SK-N-MC (cell line): ENCODE measurements at regions not wholly inside any gene's neighbourhood (a gene's known extent, or its start where the extent isn't known, plus 50 kb on each side); places are given as distances from the start of the nearest gene placed in this dataset.

ENCODE experiments used
- DNase-seq: peaks from one replicate; pipeline ENCODE4 v3.0.0-alpha.2; 2011; ENCODE audit warnings: low read depth, low spot score
- H3K27ac ChIP-seq: fragments of 200-600 bp; sonication (generic); 2 replicates; pipeline ENCODE4 v1.5.1; 2016; ENCODE audit warnings: mixed run types
- H3K36me3 ChIP-seq: fragments of 200-600 bp; sonication (generic); 2 replicates; pipeline ENCODE4 v1.6.1; 2017; ENCODE audit warnings: antibody characterized with exemption, low read length, mixed read lengths; ENCODE audit not compliant: insufficient read depth
- H3K4me3 ChIP-seq: fragments of 200-600 bp; sonication (generic); 2 replicates; pipeline ENCODE4 v1.5.1; 2016
- H3K9ac ChIP-seq: fragments of 200-600 bp; sonication (generic); 2 replicates; pipeline ENCODE4 v1.8.0; 2017; ENCODE audit warnings: mixed run types, mixed read lengths; ENCODE audit not compliant: insufficient read length
- H3K9me3 ChIP-seq: fragments of 200-600 bp; sonication (generic); 2 replicates; pipeline ENCODE4 v1.6.1; 2017; ENCODE audit warnings: low read depth, mild to moderate bottlenecking, antibody characterized with exemption, low read length, moderate library complexity, mixed read lengths
- EZH2 ChIP-seq: fragments of 200-600 bp; sonication (generic); IDR thresholded peaks from one replicate; pipeline ENCODE4 v1.6.1; 2017; ENCODE audit warnings: antibody characterized with exemption
- FOXP2 ChIP-seq: optimal IDR thresholded peaks from 2 replicates; pipeline ENCODE3; 2011; ENCODE audit warnings: mild to moderate bottlenecking, moderate library complexity; ENCODE audit not compliant: insufficient read depth; ENCODE audit errors: extremely low read length, control extremely low read depth
- POLR2AphosphoS5 ChIP-seq: IDR thresholded peaks from 2 replicates; pipeline ENCODE4 v1.6.1; 2012; ENCODE audit warnings: mild to moderate bottlenecking, low read depth, low read length, borderline replicate concordance

- no peaks in the 10 kb centered on the region for H3K9me3 ChIP-seq
- no peaks in the 10 kb centered on the region for H3K36me3 ChIP-seq
- H3K4me3 ChIP-seq, result no peak overlapping the region
- H3K27ac ChIP-seq, result no peak overlapping the region
- TF ChIP-seq EZH2 (no peak), FOXP2 (no peak), POLR2AphosphoS5 (no peak)
- DNase-seq, result no peak
- H3K9ac ChIP-seq, result no peak overlapping the region
Measured at GRCh38 chrX:42119076-42119475, 195.7 kb upstream of the CASK start.

DNA sequence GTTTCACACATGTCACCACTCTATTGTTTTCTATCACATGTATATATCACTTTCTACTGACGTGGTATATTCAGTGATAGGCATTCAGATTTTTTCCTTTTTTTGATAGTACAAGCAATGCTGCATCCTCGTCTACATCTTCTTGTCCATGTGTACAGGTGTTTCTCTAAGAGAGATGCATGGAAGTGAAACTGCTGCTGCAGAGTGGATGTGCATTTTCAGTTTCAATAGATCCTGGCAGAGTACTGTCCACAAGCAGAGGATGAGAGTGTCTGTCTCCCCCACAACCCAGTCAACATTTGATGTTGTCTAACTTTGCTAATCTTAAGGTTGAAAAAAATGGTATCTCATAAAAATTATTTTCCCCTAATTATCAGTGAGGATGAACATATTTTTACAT is 194.0 kb upstream of the CASK start:
- H3K4me3 ChIP-seq, result no peak overlapping the region
- no peak for TF ChIP-seq POLR2AphosphoS5
- H3K9ac ChIP-seq, result no peak overlapping the region
- DNase-seq, result no peak
- H3K36me3 ChIP-seq, result no peaks in the 10 kb centered on the region
- H3K27ac ChIP-seq, result no peak overlapping the region
- no peaks in the 10 kb centered on the region for H3K9me3 ChIP-seq

DNA sequence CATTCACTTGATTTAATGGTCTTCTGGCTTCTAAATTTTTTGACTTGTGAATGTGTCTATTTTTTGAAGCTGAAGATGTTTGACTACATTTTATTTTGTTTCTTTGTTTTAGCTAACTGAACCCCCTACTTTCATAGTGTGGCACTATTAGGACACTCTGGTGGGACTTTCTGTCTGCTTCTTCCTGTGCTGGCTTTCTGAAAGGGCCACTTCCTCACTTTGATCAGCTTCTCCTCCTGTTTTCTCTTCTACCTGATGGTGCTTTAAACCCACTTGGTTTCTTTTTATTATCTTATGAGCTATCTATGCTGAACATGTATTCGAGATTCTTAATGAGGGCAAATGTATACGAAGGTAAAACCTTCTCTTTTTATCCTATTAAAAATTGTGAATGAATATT is 186.1 kb upstream of the CASK start:
- no peak overlapping the region for H3K4me3 ChIP-seq
- H3K9me3 ChIP-seq, result no peaks in the 10 kb centered on the region
- H3K9ac ChIP-seq, result no peak overlapping the region
- DNase-seq, result no peak
- no peak overlapping the region for H3K27ac ChIP-seq
- TF ChIP-seq FOXP2, result no peak
- no peaks in the 10 kb centered on the region for H3K36me3 ChIP-seq

DNA sequence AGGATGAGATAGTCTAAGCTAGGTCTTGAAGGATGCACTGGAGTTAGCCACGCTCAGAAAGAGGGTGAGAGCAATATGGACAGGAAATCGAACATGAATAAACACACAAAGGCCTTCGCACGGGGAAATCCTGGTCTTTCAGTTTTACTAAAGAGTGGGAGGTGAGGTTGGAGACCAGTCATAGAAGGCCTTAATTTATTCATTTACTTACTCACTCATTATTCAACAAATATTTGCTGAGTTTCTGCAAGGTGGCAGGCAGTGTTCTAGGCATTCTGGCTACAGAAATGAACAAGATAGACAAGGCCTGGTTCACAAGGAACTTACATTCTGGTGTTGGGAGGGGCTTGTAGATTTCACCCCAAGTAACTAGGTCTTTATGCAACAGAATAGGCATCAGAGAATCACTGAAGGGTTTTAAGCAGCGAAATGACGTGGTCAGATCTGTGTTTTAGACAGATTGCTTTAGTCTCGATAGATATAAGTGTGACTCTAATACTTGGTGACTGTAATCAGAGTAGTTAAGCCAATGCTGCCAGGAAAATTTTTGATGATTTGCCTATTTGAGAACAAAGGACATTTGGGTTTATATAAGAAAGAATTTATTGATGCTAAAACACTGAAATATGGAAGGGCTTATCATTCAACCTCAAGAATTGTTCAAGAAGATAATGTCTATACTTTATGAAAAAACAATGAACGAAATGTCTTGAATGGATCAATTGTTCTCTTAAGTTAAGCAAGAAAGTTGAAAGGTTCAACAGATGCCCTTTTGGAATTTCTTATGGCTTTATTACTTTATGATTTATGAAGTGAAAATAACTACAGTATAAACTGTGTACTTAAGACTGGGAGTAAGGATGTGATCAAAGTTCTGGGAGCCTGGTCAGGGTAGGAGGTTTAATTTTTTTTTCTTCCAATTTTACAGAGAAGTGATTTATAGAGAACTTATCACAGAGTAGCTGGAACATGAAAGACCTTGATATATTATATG is 184.4 kb upstream of the CASK start:
- H3K36me3 ChIP-seq, result no peaks in the 10 kb centered on the region
- H3K4me3 ChIP-seq, result no peak overlapping the region
- no peak overlapping the region for H3K9ac ChIP-seq
- TF ChIP-seq FOXP2 (no peak), EZH2 (no peak), POLR2AphosphoS5 (no peak)
- DNase-seq, result no peak
- no peaks in the 10 kb centered on the region for H3K9me3 ChIP-seq
- H3K27ac ChIP-seq, result no peak overlapping the region

DNA sequence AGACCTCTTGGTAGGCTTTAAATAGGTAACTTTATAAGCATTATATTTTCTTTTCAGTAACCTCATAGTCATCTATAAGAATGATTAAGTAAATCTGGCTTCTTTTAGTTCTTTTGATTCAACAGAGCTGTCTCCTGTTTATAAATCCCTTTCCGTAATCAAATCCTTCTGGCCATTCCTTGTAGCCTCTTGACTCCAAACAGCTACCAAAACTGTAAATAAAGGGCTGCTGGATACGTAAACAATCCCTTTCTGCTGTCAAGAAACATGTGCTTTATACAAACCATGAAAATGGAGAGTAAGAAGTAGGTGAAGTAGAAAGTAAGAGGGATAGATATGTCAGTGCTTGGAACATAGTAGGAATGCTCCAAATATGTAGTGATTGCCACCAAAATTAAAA is 183.2 kb upstream of the CASK start:
- TF ChIP-seq EZH2, result no peak
- Histone ChIP-seq H3K4me3 (no peak overlapping the region), H3K9ac (no peak overlapping the region), H3K27ac (no peak overlapping the region), H3K9me3 (no peaks in the 10 kb centered on the region), H3K36me3 (no peaks in the 10 kb centered on the region)
- DNase-seq, result no peak

GRCh38 chrX:42102586-42103282 is 179.4 kb upstream of the CASK start:
- TF ChIP-seq FOXP2 (no peak), POLR2AphosphoS5 (no peak), EZH2 (no peak)
- H3K4me3 ChIP-seq, result no peak overlapping the region
- H3K9ac ChIP-seq, result no peak overlapping the region
- H3K9me3 ChIP-seq, result no peaks in the 10 kb centered on the region
- no peak overlapping the region for H3K27ac ChIP-seq
- no peak for DNase-seq
- H3K36me3 ChIP-seq, result no peaks in the 10 kb centered on the region

DNA sequence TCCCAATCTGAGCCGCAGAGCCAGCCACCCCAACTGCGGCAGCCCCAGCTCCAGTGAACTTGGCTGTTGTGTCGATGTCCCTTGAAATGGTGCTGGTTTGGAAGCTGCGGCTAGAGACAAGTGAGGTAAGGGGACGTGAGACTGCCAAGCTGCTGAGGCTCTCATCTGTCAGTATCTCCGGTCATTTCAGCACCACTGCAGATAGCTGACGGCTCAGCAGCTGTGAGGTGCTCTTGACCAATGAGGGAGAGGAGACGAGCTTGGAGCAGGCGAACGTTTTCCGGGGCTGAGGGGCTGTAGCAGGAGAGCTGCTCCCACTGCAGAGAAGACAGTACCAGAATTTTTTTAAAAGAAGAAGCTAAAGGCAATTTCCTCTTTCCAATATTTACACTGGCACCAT is 175.5 kb upstream of the CASK start:
- no peak for DNase-seq
- TF ChIP-seq EZH2, result no peak
- TF ChIP-seq FOXP2, result no peak
- TF ChIP-seq POLR2AphosphoS5, result no peak

DNA sequence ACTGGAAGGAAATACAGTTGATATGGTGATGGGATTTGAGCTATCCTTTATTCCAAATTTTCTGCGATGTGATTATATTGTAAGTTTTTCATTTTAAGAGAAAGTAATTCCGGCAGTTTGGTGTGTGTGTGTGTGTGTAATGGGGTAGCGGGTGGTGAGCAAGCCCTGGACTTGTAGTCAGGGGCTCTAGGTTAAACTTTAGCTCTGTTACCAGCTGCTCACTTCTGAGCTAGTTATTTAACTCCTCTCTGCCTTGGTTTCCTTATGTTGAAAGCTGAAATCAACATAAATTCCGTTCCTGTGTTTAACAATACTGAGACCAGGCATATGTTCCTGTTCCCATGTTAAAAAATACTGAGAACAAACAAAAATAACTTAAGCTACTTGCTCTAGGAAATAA is 174.1 kb upstream of the CASK start:
- H3K27ac ChIP-seq, result no peak overlapping the region
- H3K9me3 ChIP-seq, result no peaks in the 10 kb centered on the region
- DNase-seq, result no peak
- H3K4me3 ChIP-seq, result no peak overlapping the region
- no peak overlapping the region for H3K9ac ChIP-seq
- no peak for TF ChIP-seq POLR2AphosphoS5
- no peak for TF ChIP-seq EZH2
- no peak for TF ChIP-seq FOXP2
- no peaks in the 10 kb centered on the region for H3K36me3 ChIP-seq

More for the DNA sequence above, 175.5 kb upstream of the CASK start:
- no peak overlapping the region for H3K27ac ChIP-seq
- no peak overlapping the region for H3K4me3 ChIP-seq
- H3K9me3 ChIP-seq, result no peaks in the 10 kb centered on the region
- H3K9ac ChIP-seq, result no peak overlapping the region
- no peaks in the 10 kb centered on the region for H3K36me3 ChIP-seq
